ENCODE measurements at regions not wholly inside any gene's neighbourhood (a gene's known extent, or its start where the extent isn't known, plus 50 kb on each side); places are given as distances from the start of the nearest gene placed in this dataset.

- intact Hi-C loops (cut with micrococcal nuclease) = no loop called here
- Mint-ChIP-seq H3K4me3 (no peak overlapping the region), H3K4me1 (ENCODE audit: low read depth) (no peaks in the 10 kb centered on the region), H3K27me3 (no peaks in the 10 kb centered on the region), H3K9me3 (no peaks in the 10 kb centered on the region), H3K36me3 (ENCODE audit: low read depth) (no peaks in the 10 kb centered on the region), H3K27ac (no peak overlapping the region)
- CTCF ChIA-PET = no interaction called here
- TF ChIP-seq CTCF (IDR thresholded peaks at IDR 0.05) = no peak
- DNase-seq (no peak), ATAC-seq (no peak)
- POLR2A ChIA-PET = no interaction called here
Observed at GRCh38 chr6:95357380-95358020, 219.8 kb upstream of the MANEA start.

GRCh38 chr6:95364016-95364604, 213.2 kb upstream of the MANEA start:
- CTCF ChIA-PET = no interaction called here
- Mint-ChIP-seq H3K36me3 (ENCODE audit: low read depth) (no peaks in the 10 kb centered on the region), H3K4me1 (ENCODE audit: low read depth) (no peaks in the 10 kb centered on the region), H3K4me3 (no peak overlapping the region), H3K27me3 (no peaks in the 10 kb centered on the region), H3K27ac (no peak overlapping the region), H3K9me3 (no peaks in the 10 kb centered on the region)
- ATAC-seq (peak; percentile 45), DNase-seq (no peak)
- intact Hi-C loops (cut with micrococcal nuclease) = no loop called here
- TF ChIP-seq CTCF (IDR thresholded peaks at IDR 0.05) = peak; percentile 27
- POLR2A ChIA-PET = no interaction called here

- no peak for DNase-seq
- TF ChIP-seq CTCF (IDR thresholded peaks at IDR 0.05) = no peak
- H3K27ac Mint-ChIP-seq = no peak overlapping the region
- intact Hi-C loops (cut with micrococcal nuclease) = no loop called here
- H3K27me3 Mint-ChIP-seq = no peaks in the 10 kb centered on the region
- ChIA-PET CTCF (no interaction called here), POLR2A (no interaction called here)
- H3K36me3 Mint-ChIP-seq (ENCODE audit: low read depth) = no peaks in the 10 kb centered on the region
- H3K9me3 Mint-ChIP-seq = no peaks in the 10 kb centered on the region
- no peak overlapping the region for H3K4me3 Mint-ChIP-seq
- H3K4me1 Mint-ChIP-seq (ENCODE audit: low read depth) = no peaks in the 10 kb centered on the region
- no peak for ATAC-seq
Observed at GRCh38 chr6:95365454-95365853, 211.9 kb upstream of the MANEA start.

- Mint-ChIP-seq H3K4me3 (no peak overlapping the region), H3K27ac (no peak overlapping the region), H3K36me3 (ENCODE audit: low read depth) (no peaks in the 10 kb centered on the region), H3K27me3 (no peaks in the 10 kb centered on the region), H3K9me3 (no peaks in the 10 kb centered on the region), H3K4me1 (ENCODE audit: low read depth) (no peaks in the 10 kb centered on the region)
- TF ChIP-seq CTCF (IDR thresholded peaks at IDR 0.05) = no peak
- intact Hi-C loops (cut with micrococcal nuclease) = no loop called here
- ATAC-seq (no peak), DNase-seq (no peak)
- POLR2A ChIA-PET = no interaction called here
- CTCF ChIA-PET = no interaction called here
Observed at GRCh38 chr6:95366414-95366813, 210.9 kb upstream of the MANEA start.

- POLR2A ChIA-PET = no interaction called here
- CTCF ChIA-PET = no interaction called here
- Mint-ChIP-seq H3K36me3 (ENCODE audit: low read depth) (no peaks in the 10 kb centered on the region), H3K27me3 (no peaks in the 10 kb centered on the region), H3K9me3 (no peaks in the 10 kb centered on the region), H3K4me1 (ENCODE audit: low read depth) (no peaks in the 10 kb centered on the region), H3K4me3 (no peak overlapping the region), H3K27ac (no peak overlapping the region)
- no peak for ATAC-seq
- TF ChIP-seq CTCF (IDR thresholded peaks at IDR 0.05) = no peak
- intact Hi-C loops (cut with micrococcal nuclease) = no loop called here
- no peak for DNase-seq
Observed at GRCh38 chr6:95383878-95384277, 193.5 kb upstream of the MANEA start.

Data from activated CD8-positive, alpha-beta T cell treated with anti-CD3 and anti-CD28 coated beads for 36 hours (primary cell).